C4-2B (cell line): ENCODE measurements at regions not wholly inside any gene's neighbourhood (a gene's known extent, or its start where the extent isn't known, plus 50 kb on each side); places are given as distances from the start of the nearest gene placed in this dataset.
"Not testable (repeated sequence)": the region's sequence is repeated elsewhere in the genome, so short reads cannot be mapped to it uniquely, and the experiment has no call there.

Experiments
- H3K27ac ChIP-seq: fragments of 450-650 bp; 2 replicates; pipeline ENCODE4 v1.5.1; 2017
- CTCF ChIP-seq: fragments of 450-650 bp; conservative IDR thresholded peaks from 2 replicates; pipeline ENCODE4 v1.5.1; 2017; ENCODE audit warnings: mild to moderate bottlenecking
- ZFX ChIP-seq: fragments of 450-650 bp; IDR thresholded peaks from 2 replicates; pipeline ENCODE4 v1.6.1; 2017

- TF ChIP-seq CTCF (no peak), ZFX (no peak)
- H3K27ac ChIP-seq = no peak overlapping the region
These were observed 477.8 kb upstream of the PAPPA start for GRCh38 chr9:115675834-115676233.

- no peak for TF ChIP-seq CTCF
- no peak for TF ChIP-seq ZFX
- no peak overlapping the region for H3K27ac ChIP-seq
These were observed 473.4 kb upstream of the PAPPA start for GRCh38 chr9:115680231-115680630.

GRCh38 chr9:115681585-115681984, 472.0 kb upstream of the PAPPA start:
- no peak overlapping the region for H3K27ac ChIP-seq
- TF ChIP-seq CTCF (no peak), ZFX (no peak)

GRCh38 chr9:115686069-115686468, 467.5 kb upstream of the PAPPA start:
- no peak for TF ChIP-seq CTCF
- no peak for TF ChIP-seq ZFX
- no peak overlapping the region for H3K27ac ChIP-seq

- TF ChIP-seq ZFX = no peak
- H3K27ac ChIP-seq = no peak overlapping the region
These were observed 466.2 kb upstream of the PAPPA start for GRCh38 chr9:115687356-115687755.

GRCh38 chr9:115689331-115689730, 464.3 kb upstream of the PAPPA start:
- TF ChIP-seq CTCF (no peak), ZFX (no peak)
- H3K27ac ChIP-seq = no peak overlapping the region

GRCh38 chr9:115690786-115691496, 462.6 kb upstream of the PAPPA start:
- H3K27ac ChIP-seq = no peak overlapping the region
- TF ChIP-seq ZFX (no peak), CTCF (no peak)

- H3K27ac ChIP-seq = no peak overlapping the region
- TF ChIP-seq ZFX (no peak), CTCF (no peak)
These were observed 461.9 kb upstream of the PAPPA start for GRCh38 chr9:115691693-115692092.

GRCh38 chr9:115692868-115693267, 460.7 kb upstream of the PAPPA start:
- not testable (repeated sequence) for H3K27ac ChIP-seq
